ENCODE measurements at regions not wholly inside any gene's neighbourhood (a gene's known extent, or its start where the extent isn't known, plus 50 kb on each side); places are given as distances from the start of the nearest gene placed in this dataset.
"Not testable (repeated sequence)": the region's sequence is repeated elsewhere in the genome, so short reads cannot be mapped to it uniquely, and the experiment has no call there.

GRCh38 chr16:7278636-7279035, 54.0 kb upstream of the RBFOX1 start:
- DNase-seq (ENCODE audit: low read depth), result no peak

GRCh38 chr16:7272567-7273158, 60.0 kb upstream of the RBFOX1 start:
- DNase-seq (ENCODE audit: low read depth), result no peak

- no peak for DNase-seq (ENCODE audit: low read depth)
Observed at GRCh38 chr16:7271486-7271885, 61.2 kb upstream of the RBFOX1 start.

GRCh38 chr16:7270823-7271222, 61.8 kb upstream of the RBFOX1 start:
- DNase-seq (ENCODE audit: low read depth), result no peak

- no peak for DNase-seq (ENCODE audit: low read depth)
Observed at GRCh38 chr16:7270006-7270405, 62.6 kb upstream of the RBFOX1 start.

GRCh38 chr16:7268182-7268581, 64.5 kb upstream of the RBFOX1 start:
- DNase-seq (ENCODE audit: low read depth), result no peak

GRCh38 chr16:7257016-7257415, 75.6 kb upstream of the RBFOX1 start:
- DNase-seq (ENCODE audit: low read depth), result no peak

- no peak for DNase-seq (ENCODE audit: low read depth)
Observed at GRCh38 chr16:7246578-7246977, 86.1 kb upstream of the RBFOX1 start.

GRCh38 chr16:7239547-7239946, 93.1 kb upstream of the RBFOX1 start:
- DNase-seq (ENCODE audit: low read depth), result no peak

GRCh38 chr16:7236824-7237410, 95.7 kb upstream of the RBFOX1 start:
- no peak for DNase-seq (ENCODE audit: low read depth)

- no peak for DNase-seq (ENCODE audit: low read depth)
Observed at GRCh38 chr16:7233975-7234374, 98.7 kb upstream of the RBFOX1 start.

GRCh38 chr16:7231762-7232161, 100.9 kb upstream of the RBFOX1 start:
- DNase-seq (ENCODE audit: low read depth), result no peak

- not testable (repeated sequence) for DNase-seq (ENCODE audit: low read depth)
Observed at GRCh38 chr16:7229433-7230218, 103.0 kb upstream of the RBFOX1 start.

- DNase-seq (ENCODE audit: low read depth), result no peak
Observed at GRCh38 chr16:7227229-7227721, 105.4 kb upstream of the RBFOX1 start.

- DNase-seq (ENCODE audit: low read depth), result no peak
Observed at GRCh38 chr16:7221157-7221556, 111.5 kb upstream of the RBFOX1 start.

GRCh38 chr16:7218936-7219335, 113.7 kb upstream of the RBFOX1 start:
- no peak for DNase-seq (ENCODE audit: low read depth)

GRCh38 chr16:7217797-7218196, 114.8 kb upstream of the RBFOX1 start:
- no peak for DNase-seq (ENCODE audit: low read depth)

- DNase-seq (ENCODE audit: low read depth), result no peak
Observed at GRCh38 chr16:7216719-7217118, 115.9 kb upstream of the RBFOX1 start.

- no peak for DNase-seq (ENCODE audit: low read depth)
Observed at GRCh38 chr16:7211781-7212180, 120.9 kb upstream of the RBFOX1 start.

GRCh38 chr16:7209598-7209997, 123.0 kb upstream of the RBFOX1 start:
- DNase-seq (ENCODE audit: low read depth), result no peak

GRCh38 chr16:7206469-7206868, 126.2 kb upstream of the RBFOX1 start:
- no peak for DNase-seq (ENCODE audit: low read depth)

- no peak for DNase-seq (ENCODE audit: low read depth)
Observed at GRCh38 chr16:7200320-7200719, 132.3 kb upstream of the RBFOX1 start.

- no peak for DNase-seq (ENCODE audit: low read depth)
Observed at GRCh38 chr16:7185689-7186088, 147.0 kb upstream of the RBFOX1 start.

All from non-pigmented ciliary epithelial cell (primary cell).